ELF-1 (cell line): ENCODE measurements at regions not wholly inside any gene's neighbourhood (a gene's known extent, or its start where the extent isn't known, plus 50 kb on each side); places are given as distances from the start of the nearest gene placed in this dataset.

Source experiments
- DNase-seq: peaks from one replicate; pipeline ENCODE4 v3.0.0-alpha.2; 2016; ENCODE audit warnings: low read depth, low spot score

GRCh38 chr5:135124128-135124527, 90.1 kb upstream of the PITX1 start:
- DNase-seq = peak; percentile 39

GRCh38 chr5:135122797-135123196, 88.8 kb upstream of the PITX1 start:
- DNase-seq = no peak

- DNase-seq = peak; percentile 34
Observed at GRCh38 chr5:135120951-135121350, 86.9 kb upstream of the PITX1 start.

- no peak for DNase-seq
Observed at GRCh38 chr5:135119481-135119880, 85.5 kb upstream of the PITX1 start.

- no peak for DNase-seq
Observed at GRCh38 chr5:135117590-135117989, 83.6 kb upstream of the PITX1 start.

- no peak for DNase-seq
Observed at GRCh38 chr5:135116160-135116561, 82.1 kb upstream of the PITX1 start.

GRCh38 chr5:135115591-135115990, 81.6 kb upstream of the PITX1 start:
- DNase-seq = no peak

- DNase-seq = no peak
Observed at GRCh38 chr5:135114759-135115158, 80.7 kb upstream of the PITX1 start.

- DNase-seq = peak; percentile 40
Observed at GRCh38 chr5:135112008-135112725, 78.1 kb upstream of the PITX1 start.

GRCh38 chr5:135110785-135111596, 77.0 kb upstream of the PITX1 start:
- DNase-seq = no peak

GRCh38 chr5:135108992-135109391, 75.0 kb upstream of the PITX1 start:
- DNase-seq = no peak

- DNase-seq = no peak
Observed at GRCh38 chr5:135108569-135108968, 74.5 kb upstream of the PITX1 start.

GRCh38 chr5:135107986-135108385, 74.0 kb upstream of the PITX1 start:
- no peak for DNase-seq

GRCh38 chr5:135106610-135107471, 72.8 kb upstream of the PITX1 start:
- no peak for DNase-seq

- no peak for DNase-seq
Observed at GRCh38 chr5:135106136-135106535, 72.1 kb upstream of the PITX1 start.

GRCh38 chr5:135105105-135105484, 71.1 kb upstream of the PITX1 start:
- no peak for DNase-seq

GRCh38 chr5:135103575-135103853, 69.5 kb upstream of the PITX1 start:
- DNase-seq = no peak

GRCh38 chr5:135102716-135103574, 68.9 kb upstream of the PITX1 start:
- DNase-seq = no peak

GRCh38 chr5:135100431-135100830, 66.4 kb upstream of the PITX1 start:
- DNase-seq = no peak

GRCh38 chr5:135100011-135100410, 66.0 kb upstream of the PITX1 start:
- DNase-seq = no peak

- no peak for DNase-seq
Observed at GRCh38 chr5:135097390-135097789, 63.4 kb upstream of the PITX1 start.
